GM18499 (cell line): ENCODE measurements at regions not wholly inside any gene's neighbourhood (a gene's known extent, or its start where the extent isn't known, plus 50 kb on each side); places are given as distances from the start of the nearest gene placed in this dataset.

ENCODE experiments used
- ATAC-seq: cut with Tn5 transposase; IDR thresholded peaks from one replicate; pipeline ENCODE4 v1.9.1; 2021; ENCODE audit warnings: moderate number of reproducible peaks; ENCODE audit not compliant: insufficient read depth, unreplicated experiment

GRCh38 chr9:88730780-88731179, 195.8 kb downstream of the NXNL2 start:
- no peak for ATAC-seq

GRCh38 chr9:88732128-88732527, 197.2 kb downstream of the NXNL2 start:
- no peak for ATAC-seq

GRCh38 chr9:88733651-88734421, 198.9 kb downstream of the NXNL2 start:
- no peak for ATAC-seq

- ATAC-seq: no peak
Measured at GRCh38 chr9:88734527-88734926, 199.5 kb downstream of the NXNL2 start.

GRCh38 chr9:88736136-88736637, 201.2 kb downstream of the NXNL2 start:
- ATAC-seq: no peak

GRCh38 chr9:88737031-88737430, 202.1 kb downstream of the NXNL2 start:
- no peak for ATAC-seq

- ATAC-seq: no peak
Measured at GRCh38 chr9:88737876-88738275, 202.9 kb downstream of the NXNL2 start.

- no peak for ATAC-seq
Measured at GRCh38 chr9:88738709-88739108, 203.7 kb downstream of the NXNL2 start.

GRCh38 chr9:88739373-88739772, 204.4 kb downstream of the NXNL2 start:
- no peak for ATAC-seq

GRCh38 chr9:88740844-88741243, 205.9 kb downstream of the NXNL2 start:
- no peak for ATAC-seq

GRCh38 chr9:88741335-88741734, 206.4 kb downstream of the NXNL2 start:
- no peak for ATAC-seq

GRCh38 chr9:88742483-88742882, 207.5 kb downstream of the NXNL2 start:
- ATAC-seq: no peak

- ATAC-seq: no peak
Measured at GRCh38 chr9:88742905-88743304, 207.9 kb downstream of the NXNL2 start.

GRCh38 chr9:88745276-88746001, 210.5 kb downstream of the NXNL2 start:
- no peak for ATAC-seq

- no peak for ATAC-seq
Measured at GRCh38 chr9:88746029-88746742, 211.2 kb downstream of the NXNL2 start.

GRCh38 chr9:88746743-88747398, 211.9 kb downstream of the NXNL2 start:
- no peak for ATAC-seq

GRCh38 chr9:88747768-88748167, 212.8 kb downstream of the NXNL2 start:
- ATAC-seq: no peak

GRCh38 chr9:88748566-88749261, 213.7 kb downstream of the NXNL2 start:
- ATAC-seq: no peak

GRCh38 chr9:88749420-88749819, 214.4 kb downstream of the NXNL2 start:
- ATAC-seq: no peak

- ATAC-seq: no peak
Measured at GRCh38 chr9:88750832-88751360, 215.9 kb downstream of the NXNL2 start.
